Left renal pelvis (tissue), 4 donors: ENCODE measurements at regions not wholly inside any gene's neighbourhood (a gene's known extent, or its start where the extent isn't known, plus 50 kb on each side); places are given as distances from the start of the nearest gene placed in this dataset.
A peak's percentile ranks its signal among the peaks of the same experiment; 100 is the strongest.
"Not testable (repeated sequence)": the region's sequence is repeated elsewhere in the genome, so short reads cannot be mapped to it uniquely, and the experiment has no call there.

ENCODE experiments used
- DNase-seq, 4 donors: peaks; one replicate each; pipeline ENCODE4 v3.0.0-alpha.2; 2013; ENCODE audit warnings: low read depth in 4 of 4, low spot score in 3 of 4

DNA sequence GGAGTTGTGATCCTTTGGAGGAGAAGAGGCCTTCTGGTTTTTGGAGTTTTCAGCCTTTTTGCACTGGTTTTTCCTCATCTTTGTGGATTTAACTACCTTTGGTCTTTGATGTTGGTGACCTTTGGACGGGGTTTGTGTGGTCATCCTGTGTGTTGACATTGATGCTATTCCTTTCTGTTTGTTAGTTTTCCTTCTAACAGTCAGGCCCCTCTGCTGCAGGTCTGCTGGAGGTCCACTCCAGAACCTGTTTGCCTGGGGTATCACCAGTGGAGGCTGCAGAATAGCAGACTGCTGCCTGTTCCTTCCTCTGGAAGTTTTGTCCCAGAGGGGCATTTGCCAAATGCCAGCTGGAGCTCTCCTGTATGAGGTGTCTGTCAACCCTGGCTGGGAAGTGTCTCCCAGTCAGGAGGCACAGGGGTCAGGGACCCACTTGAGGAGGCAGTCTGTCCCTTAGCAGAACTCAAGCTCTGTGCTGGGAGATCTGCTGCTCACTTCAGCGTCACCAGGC lies 149.4 kb upstream of the G2E3 start:
- not testable (repeated sequence) for DNase-seq

DNA sequence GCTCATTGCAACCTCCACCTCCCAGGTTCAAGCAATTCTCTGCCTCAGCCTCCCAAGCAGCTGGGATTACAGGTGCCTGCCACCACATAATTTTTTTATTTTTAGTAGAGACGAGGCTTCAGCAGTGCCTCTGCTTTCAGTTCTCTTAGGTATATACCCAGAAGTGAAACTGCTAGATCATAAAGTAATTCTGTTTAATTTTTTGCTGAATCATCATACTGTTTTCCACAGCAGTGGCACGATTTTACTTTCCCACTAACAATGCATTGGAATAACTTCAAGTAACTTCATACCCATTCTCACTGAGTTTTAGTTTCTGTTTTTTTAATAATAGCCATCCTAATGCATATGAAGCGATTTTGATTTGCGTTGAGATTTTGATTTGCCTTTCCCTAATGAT lies 148.0 kb upstream of the G2E3 start:
- no peak for DNase-seq

DNA sequence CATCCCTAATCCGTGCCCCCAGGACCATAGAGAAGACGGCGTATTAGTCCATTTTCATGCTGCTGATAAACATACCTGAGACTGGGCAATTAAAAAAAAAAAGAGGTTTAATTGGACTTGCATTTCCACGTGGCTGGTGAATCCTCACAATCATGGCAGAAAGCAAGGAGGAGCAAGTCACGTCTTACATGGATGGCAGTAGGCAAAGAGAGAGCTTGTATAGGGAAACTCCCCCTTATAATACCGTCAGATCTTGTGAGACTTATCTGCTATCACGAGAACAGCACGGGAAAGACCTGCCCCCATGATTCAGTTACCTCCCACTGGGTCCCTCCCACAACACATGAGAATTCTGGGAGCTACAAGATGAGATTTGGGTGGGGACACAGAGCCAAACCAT lies 145.8 kb upstream of the G2E3 start:
- not testable (repeated sequence) for DNase-seq

DNA sequence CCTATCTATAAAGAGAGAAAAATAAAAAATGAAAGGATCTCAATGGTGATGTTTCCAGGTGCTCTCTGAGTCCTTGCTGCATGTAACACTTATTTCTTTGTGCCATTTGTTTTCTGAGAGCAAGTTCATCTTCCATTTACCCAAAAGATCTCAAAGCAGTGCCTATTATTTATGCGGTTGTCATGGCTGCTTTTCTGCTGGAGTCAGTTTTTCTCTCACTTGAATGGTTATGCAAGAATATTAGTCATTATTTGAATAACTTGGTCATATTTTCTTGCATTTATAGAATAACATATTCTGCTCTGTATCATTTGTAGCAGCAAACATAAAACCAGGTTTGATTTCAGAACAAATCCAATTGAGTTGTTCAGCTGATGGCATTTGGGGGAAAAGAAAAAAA lies 141.8 kb upstream of the G2E3 start:
- DNase-seq: no peak

DNA sequence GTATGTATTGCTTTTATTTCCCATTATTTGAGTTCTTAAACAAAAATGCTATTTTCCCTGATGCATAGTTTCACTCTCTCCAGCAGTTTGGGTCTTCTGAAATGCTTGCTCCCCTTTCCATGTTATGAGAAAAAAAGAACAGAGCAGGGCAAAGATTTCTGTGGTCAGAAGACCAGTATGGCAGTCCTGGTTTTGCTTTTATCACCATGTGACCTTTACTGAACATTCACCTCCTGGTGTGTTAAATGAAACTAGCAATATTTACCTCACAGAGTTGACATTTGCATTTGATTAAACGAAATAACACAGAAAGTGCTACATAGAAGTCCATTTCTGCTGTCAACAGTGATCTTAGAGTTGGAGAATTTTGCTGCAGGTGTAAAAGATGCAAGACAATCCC lies 141.0 kb upstream of the G2E3 start:
- DNase-seq: no peak

DNA sequence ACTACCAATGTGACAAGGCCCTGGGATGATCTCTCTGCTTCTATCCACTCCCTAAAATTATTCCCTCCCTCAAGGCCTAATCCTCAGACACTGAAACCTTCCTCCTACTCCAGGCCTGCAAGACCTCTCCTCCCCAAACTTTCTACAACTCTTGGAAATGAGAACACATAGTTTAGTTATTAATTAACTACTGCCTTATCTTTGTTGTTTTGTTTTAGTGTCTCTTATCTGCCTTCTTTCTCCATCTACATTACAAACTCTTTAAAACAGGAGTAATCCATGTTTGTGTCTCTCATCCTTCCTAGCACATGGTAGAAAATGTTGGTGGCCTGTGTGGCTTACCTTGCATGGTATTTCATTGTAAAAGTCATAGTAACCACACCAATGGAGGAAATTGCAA lies 139.9 kb upstream of the G2E3 start:
- no peak for DNase-seq

DNA sequence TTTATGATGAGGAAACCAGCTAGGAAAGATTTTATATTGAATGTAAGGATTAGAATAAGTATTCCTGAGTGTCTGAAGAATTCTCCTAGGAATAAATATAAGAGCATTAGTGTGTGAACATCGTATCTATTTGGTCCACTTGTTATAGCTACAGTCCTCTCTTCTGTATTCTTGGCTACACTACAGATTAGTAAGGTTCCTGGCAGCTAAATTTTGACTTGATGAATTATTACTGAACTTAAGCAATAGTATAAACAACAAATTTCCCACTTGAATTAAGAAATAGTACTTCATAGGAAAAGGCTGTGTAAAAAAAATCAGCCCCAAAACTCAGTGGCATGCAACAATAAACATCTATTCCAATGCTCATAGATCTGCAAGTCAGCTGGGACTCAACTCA lies 138.4 kb upstream of the G2E3 start:
- no peak for DNase-seq

DNA sequence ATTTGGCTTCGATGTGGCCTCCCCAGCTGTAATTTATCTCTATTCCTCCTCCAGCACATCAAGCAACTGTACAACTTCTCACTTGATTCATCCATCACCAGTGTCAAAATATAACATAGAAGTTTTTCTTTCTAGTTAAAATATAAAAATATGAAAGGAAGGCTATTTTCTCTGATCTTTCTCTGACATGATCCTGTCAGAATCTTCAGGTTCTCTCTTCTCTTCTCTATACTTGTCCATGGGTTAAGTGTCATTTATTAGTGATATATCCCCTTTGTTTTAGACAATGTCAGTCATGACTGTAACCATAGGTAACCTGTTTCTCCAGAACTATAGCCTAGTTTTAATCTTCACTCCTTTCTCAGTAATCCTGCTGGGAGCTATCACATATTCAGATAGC lies 132.5 kb upstream of the G2E3 start:
- no peak for DNase-seq

DNA sequence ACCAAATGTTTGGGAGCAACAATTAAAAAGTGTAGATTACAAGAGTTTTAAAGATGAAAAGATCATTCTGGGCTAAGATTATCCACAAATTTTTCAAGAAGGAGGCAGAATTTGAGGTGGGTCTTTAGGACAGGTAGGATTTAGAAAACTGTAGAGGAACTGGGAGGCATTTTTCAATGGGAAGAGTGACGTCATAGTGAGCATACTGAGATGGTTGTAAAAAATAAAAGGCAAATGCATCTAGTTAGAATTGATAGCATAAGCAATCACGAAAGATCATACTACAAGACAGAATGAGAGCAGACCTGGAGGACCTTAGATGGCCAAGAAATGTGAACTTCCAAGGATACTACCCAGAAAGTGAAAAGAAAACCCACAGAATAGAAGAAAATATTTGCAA lies 131.6 kb upstream of the G2E3 start:
- no peak for DNase-seq

DNA sequence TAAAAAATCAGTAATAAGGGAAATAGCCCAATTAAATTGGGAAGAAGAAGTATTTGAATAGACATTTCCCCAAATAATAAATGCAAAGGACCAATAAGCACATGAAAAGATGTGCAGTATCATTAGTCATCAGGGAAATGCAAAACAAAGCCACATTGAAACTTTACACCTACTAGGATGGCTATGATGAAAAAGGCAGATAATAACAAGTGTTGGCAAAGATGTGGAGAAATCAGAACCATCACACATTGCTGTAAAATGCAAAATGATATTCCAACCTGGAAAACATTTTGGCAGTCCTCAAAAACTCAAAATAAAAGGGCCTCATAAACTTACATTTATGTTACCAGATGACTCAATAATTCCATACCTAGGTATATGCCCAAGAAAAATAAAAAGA lies 131.1 kb upstream of the G2E3 start:
- DNase-seq: no peak

DNA sequence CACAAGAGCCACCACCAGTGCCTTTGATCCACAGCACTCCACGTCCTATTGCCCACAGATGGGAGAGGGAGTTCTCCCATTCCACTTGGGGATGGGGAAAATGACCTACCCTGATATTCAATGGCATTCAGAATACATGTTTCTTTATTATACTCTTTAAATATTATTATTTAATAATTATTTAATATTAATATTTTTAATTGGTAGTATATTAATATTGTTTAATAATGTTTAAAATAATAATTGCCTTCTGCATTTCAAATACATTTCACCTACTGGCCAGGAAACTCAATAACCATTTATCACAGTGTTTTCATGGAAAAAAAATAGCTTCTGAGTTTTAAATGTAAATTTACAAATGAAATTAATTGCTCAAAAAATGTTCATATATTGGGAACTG lies 127.4 kb upstream of the G2E3 start:
- no peak for DNase-seq

DNA sequence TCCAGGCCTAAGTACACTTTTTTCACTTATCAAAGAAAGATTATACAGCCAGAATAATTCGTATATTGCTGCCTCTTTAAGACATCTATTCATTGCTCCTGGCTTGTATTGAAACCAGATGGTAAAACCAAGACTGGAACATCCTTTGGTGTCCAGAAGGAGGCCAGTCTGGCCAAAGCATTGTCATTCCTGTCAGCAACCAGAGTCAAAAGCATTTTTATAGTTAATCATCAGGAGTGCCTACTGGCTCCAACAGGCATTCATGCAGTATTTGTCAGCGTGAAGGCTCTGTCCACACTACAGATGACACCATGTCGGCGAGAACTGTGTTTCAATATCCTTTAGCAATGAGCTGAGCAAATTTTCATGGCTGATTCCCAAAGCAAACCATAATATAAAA lies 118.0 kb upstream of the G2E3 start:
- DNase-seq: no peak

DNA sequence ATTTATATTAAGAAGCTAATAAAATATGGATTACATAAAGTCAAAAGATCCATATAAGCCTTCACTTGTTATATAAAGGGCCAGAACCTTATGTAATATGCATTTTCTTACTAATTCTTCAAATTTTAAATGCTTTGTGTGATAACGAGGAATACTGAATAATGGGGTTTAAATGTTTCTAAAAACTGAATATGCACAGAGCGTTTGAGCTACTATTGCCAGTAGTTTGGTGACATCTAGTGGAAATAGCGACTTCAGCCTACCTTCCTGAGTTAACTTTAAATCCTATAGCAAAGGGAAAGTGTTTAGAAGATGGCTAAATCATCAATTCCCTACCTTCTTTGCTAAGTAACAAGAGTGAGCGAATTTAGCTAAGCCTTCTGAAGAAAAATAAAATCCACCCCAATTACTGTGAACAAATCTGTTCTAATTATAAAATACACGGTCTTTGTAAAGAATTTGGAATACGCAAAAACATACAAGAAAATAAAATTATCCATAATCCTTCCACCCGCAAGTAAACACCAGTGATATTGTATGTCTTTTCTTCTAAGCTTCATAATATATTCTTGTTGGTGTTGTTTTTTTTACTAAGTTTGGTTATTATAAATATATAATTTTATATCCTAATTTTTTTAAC lies 115.5 kb upstream of the G2E3 start:
- DNase-seq: peak in 2 of 4 donors; percentile 7 to 12

DNA sequence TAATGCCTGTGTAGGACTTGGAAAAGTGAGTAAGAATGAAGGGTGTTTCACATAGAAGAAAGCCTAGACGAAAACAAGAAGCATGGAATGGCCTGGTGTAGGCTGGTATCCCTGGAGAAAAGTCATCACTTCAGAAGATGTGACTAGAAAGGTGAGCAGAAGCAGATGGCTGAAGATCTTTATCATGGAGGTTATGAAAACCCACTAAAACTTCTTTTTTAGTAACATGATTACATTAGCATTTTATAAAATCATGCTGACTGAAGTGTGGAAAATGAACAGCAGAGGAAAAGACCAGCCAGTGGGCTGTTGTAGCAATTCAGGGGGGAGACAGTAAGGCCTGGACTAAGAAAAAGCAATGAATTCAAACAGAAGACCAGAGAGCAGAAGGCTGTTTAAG lies 114.5 kb upstream of the G2E3 start:
- DNase-seq: no peak

DNA sequence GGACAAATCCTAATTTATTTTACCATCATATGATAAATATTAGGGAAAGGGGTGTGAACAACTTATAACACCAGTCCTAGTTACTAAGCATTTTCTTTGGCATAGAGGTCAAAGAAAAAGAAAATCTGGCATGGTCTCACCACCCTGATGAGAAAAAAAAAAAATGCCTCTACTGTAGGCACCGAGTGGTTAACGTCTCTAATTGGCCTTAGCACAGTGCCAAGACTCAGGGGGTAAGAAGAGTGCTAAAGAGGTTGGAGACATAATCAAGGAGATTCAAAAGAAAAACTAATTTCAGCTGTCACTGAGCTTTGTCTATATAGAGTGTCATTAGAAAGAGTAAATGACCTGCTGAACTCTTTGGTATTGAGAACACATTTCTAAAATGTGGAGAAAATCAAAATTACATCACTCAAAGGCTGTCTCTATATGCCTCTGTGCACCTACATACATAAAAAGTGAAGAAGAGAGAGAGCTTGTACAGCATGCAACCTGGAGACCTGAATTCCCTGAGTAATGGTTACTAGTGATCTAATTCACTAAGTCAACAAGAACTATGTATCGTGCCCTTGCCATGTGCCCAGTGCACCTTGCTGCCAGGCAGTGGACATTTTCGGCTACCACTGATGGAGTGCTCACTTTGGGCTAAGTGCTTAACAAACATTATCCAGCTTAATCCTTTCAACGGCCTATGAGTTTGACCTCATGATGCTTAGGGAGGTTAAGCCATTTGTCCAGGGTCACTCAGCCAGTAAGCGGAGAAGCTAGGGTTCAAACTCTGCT lies 113.8 kb upstream of the G2E3 start:
- no peak for DNase-seq

DNA sequence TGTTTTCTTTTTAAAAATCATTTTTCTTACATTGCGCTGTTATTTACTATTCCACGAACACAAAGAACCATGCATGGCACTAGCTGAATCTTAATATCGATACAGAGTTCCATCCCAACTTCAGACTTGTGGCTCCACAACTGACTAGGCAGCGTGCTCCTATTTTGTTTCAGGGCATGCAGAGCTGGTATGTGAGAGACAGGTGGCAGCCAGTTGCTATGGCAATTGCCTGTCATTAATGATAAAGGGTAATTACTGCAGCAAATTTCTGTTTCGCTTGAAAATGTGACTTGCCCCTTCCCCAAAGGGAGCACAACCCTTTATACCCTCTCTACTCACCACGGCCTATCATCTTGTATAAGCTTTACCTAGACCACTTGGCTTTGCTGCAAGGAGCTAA lies 113.1 kb upstream of the G2E3 start:
- DNase-seq: no peak

DNA sequence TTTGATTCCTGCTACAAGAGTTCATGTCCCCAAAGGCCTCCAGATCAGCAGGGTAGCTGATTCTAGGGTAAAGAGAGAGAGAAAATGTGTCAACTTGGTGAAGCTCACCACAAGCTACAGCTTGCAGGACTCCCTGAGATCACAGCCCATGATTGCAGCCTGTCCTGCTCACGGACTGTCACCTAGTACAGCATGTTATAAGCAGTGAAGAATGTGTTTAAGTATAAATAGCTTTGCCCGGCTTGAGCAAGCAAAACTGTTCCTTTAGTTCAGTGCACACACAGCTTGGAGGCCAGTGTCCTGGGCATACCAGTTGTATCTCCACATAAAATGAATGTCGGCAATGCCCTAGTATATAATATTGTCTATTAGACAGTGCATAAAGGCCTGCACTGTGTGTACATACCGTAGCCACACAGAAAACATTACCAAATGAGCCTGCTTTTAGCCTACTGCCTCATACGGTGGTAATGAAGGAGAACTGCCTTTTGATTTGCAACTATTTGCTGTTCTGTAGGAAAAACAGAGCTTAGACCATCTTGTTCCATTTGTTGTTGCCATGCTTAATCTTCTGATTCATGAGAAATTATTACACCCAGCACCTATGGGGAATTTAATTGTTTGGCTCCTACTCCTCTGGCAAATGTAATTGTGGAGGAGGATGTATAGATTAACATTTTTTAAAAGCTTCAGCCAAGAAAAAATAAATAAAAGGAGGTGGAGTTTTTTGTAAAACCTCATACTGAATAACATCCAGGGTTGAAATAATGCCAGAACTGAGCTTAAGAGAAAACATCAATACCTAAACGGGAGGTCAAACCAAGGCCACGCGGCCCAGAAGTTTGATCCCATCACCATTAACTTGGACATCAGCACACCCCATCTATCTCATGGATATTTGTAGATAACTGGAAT lies 108.1 kb upstream of the G2E3 start:
- no peak for DNase-seq

DNA sequence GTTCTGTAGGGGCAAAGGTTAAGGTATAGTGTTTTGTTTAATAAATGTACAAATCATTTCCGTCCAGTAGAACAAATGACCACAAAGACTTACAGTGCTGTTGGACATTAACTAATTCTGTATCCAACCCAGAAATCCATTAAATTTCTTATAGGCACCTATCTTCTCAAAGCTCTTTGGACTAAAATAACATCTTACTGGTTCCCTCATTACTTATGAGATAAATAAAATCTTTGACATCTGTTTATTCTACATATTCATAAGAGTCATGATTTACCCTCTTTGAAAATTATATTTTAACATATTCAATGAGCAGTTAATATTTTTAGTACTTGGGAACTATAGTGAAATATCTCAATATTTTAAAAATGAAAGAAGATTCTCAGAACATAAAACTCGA lies 102.7 kb upstream of the G2E3 start:
- DNase-seq: no peak

DNA sequence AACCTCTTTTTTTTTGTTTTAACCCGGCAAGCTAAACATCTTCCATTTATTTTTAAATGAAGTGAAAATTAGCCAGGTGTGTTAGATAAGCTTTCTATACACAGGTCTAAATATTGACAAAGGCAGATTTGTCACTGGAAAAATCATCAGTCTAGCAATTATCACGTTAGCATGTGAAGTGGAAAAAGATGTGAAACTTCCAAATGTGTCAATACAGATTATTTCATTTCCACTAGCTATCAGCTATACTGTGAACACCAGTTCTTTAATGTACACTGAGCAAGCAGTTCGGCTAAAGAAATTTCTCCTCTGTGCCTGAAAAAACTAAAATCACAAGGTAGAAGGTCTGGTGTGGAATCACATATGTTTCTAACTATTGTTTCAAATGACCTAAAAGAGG lies 96.6 kb upstream of the G2E3 start:
- no peak for DNase-seq

DNA sequence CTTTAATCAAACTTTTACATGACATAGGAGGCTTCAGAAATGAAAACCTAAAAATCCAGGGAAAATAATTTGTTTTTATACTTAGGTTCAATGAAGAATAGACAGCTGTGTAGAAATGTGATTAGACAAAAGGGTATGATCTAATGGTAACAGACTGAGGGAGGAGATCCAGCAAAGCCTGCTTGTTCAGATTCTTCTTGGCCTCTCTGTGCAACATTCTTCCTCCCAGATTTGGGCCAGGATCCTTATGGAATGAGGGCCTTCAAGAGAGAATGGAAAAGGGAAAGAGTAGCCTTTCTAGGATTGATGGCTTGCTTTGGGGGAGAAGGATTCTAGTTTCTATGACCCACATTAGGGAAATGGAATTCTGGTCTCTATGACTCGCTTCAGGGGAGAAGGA lies 94.5 kb upstream of the G2E3 start:
- no peak for DNase-seq

DNA sequence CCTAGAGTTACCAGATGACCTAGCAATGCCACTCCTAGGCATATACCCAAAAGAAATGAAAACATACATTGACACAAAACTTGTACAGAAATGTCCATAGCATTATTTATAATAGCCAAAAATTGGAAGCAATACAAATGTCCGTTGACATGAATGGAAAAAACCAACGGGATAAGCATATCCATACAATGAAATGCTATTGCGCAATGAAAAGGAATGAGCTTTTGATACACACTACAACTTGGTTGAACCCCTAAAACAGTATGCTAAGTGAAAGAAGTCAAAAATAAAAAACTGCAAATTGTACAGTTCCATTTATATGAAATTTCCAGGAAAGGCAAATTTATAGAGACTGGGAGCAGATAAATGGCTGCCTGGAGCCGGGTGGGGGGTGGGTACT lies 90.6 kb upstream of the G2E3 start:
- DNase-seq: no peak
